ENCODE measurements at regions not wholly inside any gene's neighbourhood (a gene's known extent, or its start where the extent isn't known, plus 50 kb on each side); places are given as distances from the start of the nearest gene placed in this dataset.

DNA sequence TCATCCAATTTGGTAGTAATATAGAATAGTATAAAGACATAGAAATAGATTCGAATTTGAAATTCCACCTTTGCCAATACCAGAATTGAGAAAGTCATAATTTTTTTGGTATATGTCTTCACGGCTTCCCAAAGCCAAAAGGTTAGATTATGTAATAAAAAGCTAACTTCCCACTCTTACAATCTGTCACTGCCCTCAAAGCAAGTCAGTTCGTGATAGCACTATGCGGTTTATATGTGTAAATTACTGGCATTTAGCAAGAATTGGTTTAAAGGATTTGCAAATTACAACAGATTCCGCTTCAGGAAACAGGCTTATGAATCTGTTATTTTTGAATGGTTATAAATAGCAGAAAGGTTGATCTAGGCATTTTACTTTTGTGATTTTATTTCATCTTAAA is 679.4 kb upstream of the ADGRL2 start:
- TF ChIP-seq, protein P1, sequence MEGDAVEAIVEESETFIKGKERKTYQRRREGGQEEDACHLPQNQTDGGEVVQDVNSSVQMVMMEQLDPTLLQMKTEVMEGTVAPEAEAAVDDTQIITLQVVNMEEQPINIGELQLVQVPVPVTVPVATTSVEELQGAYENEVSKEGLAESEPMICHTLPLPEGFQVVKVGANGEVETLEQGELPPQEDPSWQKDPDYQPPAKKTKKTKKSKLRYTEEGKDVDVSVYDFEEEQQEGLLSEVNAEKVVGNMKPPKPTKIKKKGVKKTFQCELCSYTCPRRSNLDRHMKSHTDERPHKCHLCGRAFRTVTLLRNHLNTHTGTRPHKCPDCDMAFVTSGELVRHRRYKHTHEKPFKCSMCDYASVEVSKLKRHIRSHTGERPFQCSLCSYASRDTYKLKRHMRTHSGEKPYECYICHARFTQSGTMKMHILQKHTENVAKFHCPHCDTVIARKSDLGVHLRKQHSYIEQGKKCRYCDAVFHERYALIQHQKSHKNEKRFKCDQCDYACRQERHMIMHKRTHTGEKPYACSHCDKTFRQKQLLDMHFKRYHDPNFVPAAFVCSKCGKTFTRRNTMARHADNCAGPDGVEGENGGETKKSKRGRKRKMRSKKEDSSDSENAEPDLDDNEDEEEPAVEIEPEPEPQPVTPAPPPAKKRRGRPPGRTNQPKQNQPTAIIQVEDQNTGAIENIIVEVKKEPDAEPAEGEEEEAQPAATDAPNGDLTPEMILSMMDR (IDR thresholded peaks at IDR 0.05; ENCODE audit: low read length), result no peak
- TF ChIP-seq EZH2 (IDR thresholded peaks at IDR 0.05; ENCODE audit: borderline replicate concordance, low read length), result no peak
